Endothelial cell of umbilical vein (primary cell): ENCODE measurements at regions not wholly inside any gene's neighbourhood (a gene's known extent, or its start where the extent isn't known, plus 50 kb on each side); places are given as distances from the start of the nearest gene placed in this dataset.

Experiments
- BruUV-seq: library from RNA; stranded (reverse); fragments of 400-500 nt; replicated peaks from 2 replicates; lab custom pipeline; 2021; lab: Mats Ljungman, UMichigan
- CTCF ChIA-PET: fragments of 300-600, 350-600 bp; sonication (Branson Sonifier 250); formaldehyde crosslinking; loops from one replicate; lab custom pipeline; 2021; ENCODE audit warnings: antibody characterized with exemption, inconsistent platforms; lab: Charles Lee
- POLR2A ChIA-PET: fragments of 300-600, 350-600 bp; sonication (Branson Sonifier 250); formaldehyde crosslinking; loops from one replicate; lab custom pipeline; 2021; ENCODE audit warnings: antibody characterized with exemption, inconsistent platforms; lab: Charles Lee
- DNase-seq: peaks from one replicate; pipeline ENCODE4 v3.0.0-alpha.2; 2011; ENCODE audit warnings: low read depth, low spot score
- FAIRE-seq: peaks from 2 replicates; lab custom pipeline; 2011; peaks lifted over from hg19 to GRCh38; lab: Jason Lieb, UNC
- H2AFZ ChIP-seq: 2 replicates; pipeline ENCODE4 v1.6.0; 2012; ENCODE audit warnings: low read depth, low read length, control low read depth, inconsistent platforms
- H3K27ac ChIP-seq: 2 replicates; pipeline ENCODE4 v1.5.1; 2011; ENCODE audit warnings: low read depth, mild to moderate bottlenecking, control low read depth, low read length, moderate library complexity; ENCODE audit not compliant: insufficient read depth
- H3K27me3 ChIP-seq, 2 experiments: 2 replicates each; pipeline versions ENCODE4 v1.6.0 to v1.6.1; 2011; ENCODE audit warnings: low read length in 2 of 2, mixed read lengths in 1 of 2; ENCODE audit not compliant: control insufficient read depth in 2 of 2, insufficient read depth in 2 of 2
- H3K36me3 ChIP-seq, 2 experiments: 2 replicates in 1 of 2; 3 replicates in 1 of 2; pipeline ENCODE4 v1.5.1; 2011; ENCODE audit warnings: low read length in 2 of 2, mild to moderate bottlenecking in 1 of 2, moderate library complexity in 1 of 2; ENCODE audit not compliant: control insufficient read depth in 2 of 2, insufficient read depth in 2 of 2; ENCODE audit errors: extremely low read depth in 1 of 2
- H3K4me1 ChIP-seq: 3 replicates; pipeline ENCODE4 v1.5.1; 2011; ENCODE audit warnings: mild to moderate bottlenecking, low read length; ENCODE audit not compliant: control insufficient read depth, insufficient read depth; ENCODE audit errors: extremely low read depth
- H3K4me2 ChIP-seq: 2 replicates; pipeline ENCODE4 v1.6.1; 2011; ENCODE audit warnings: low read length, control low read depth, mixed read lengths; ENCODE audit not compliant: insufficient read depth
- H3K4me3 ChIP-seq, 3 experiments: fragments of 200-600 bp in 1 of 3; sonication (generic), shearing (Covaris generic) in 1 of 3; replicated peaks in 1 of 3; 2 replicates each; pipeline ENCODE4 v1.5.1; 2011 to 2016; ENCODE audit warnings: control low read depth in 3 of 3, low read length in 3 of 3, mild to moderate bottlenecking in 2 of 3, inconsistent platforms in 1 of 3, low read depth in 1 of 3, moderate library complexity in 1 of 3; ENCODE audit not compliant: insufficient read depth in 1 of 3
- H3K79me2 ChIP-seq: 2 replicates; pipeline ENCODE4 v1.6.0; 2012; ENCODE audit warnings: low read length, inconsistent platforms; ENCODE audit not compliant: control insufficient read depth, insufficient read depth
- H3K9ac ChIP-seq: replicated peaks from 2 replicates; pipeline ENCODE3; 2011; ENCODE audit warnings: low read length, control low read depth; ENCODE audit not compliant: insufficient read depth; ENCODE audit errors: extremely low read depth
- H3K9me1 ChIP-seq: replicated peaks from 3 replicates; pipeline ENCODE4 v1.6.0; 2011; ENCODE audit warnings: mild to moderate bottlenecking, low read length; ENCODE audit not compliant: control insufficient read depth, insufficient read depth; ENCODE audit errors: extremely low read depth
- H3K9me3 ChIP-seq: replicated peaks from 2 replicates; pipeline ENCODE4 v1.5.1; 2012; ENCODE audit warnings: low read length, inconsistent platforms; ENCODE audit not compliant: control insufficient read depth, insufficient read depth
- H4K20me1 ChIP-seq: replicated peaks from 2 replicates; pipeline ENCODE3; 2011; ENCODE audit warnings: mild to moderate bottlenecking, low read length; ENCODE audit not compliant: control insufficient read depth, insufficient read depth; ENCODE audit errors: extremely low read depth
- EZH2 ChIP-seq: IDR thresholded peaks from 2 replicates; pipeline ENCODE4 v1.6.1; 2012; ENCODE audit warnings: borderline replicate concordance, low read depth, mild to moderate bottlenecking, moderate library complexity, low read length, inconsistent platforms; ENCODE audit not compliant: severe bottlenecking
- FOS ChIP-seq: IDR thresholded peaks from 2 replicates; pipeline ENCODE4 v1.6.1; 2011; ENCODE audit warnings: mild to moderate bottlenecking, low read length, moderate library complexity, borderline replicate concordance; ENCODE audit not compliant: insufficient read depth
- GATA2 ChIP-seq: IDR thresholded peaks from 2 replicates; pipeline ENCODE4 v1.7.0; 2011; ENCODE audit warnings: low read depth, mild to moderate bottlenecking, moderate library complexity, mixed read lengths, low read length; ENCODE audit not compliant: insufficient read length, insufficient read depth
- JUN ChIP-seq: IDR thresholded peaks from 2 replicates; pipeline ENCODE4 v1.6.1; 2011; ENCODE audit warnings: borderline replicate concordance, low read depth; ENCODE audit not compliant: insufficient read length, insufficient read depth
- MYC ChIP-seq: IDR thresholded peaks from one replicate; pipeline ENCODE4 v1.6.1; 2011; ENCODE audit warnings: mild to moderate bottlenecking, low read depth, low read length
- POLR2A ChIP-seq: IDR thresholded peaks from 2 replicates; pipeline ENCODE4 v1.6.1; 2012; ENCODE audit warnings: low read depth, mild to moderate bottlenecking, control low read depth, low read length
- POLR2AphosphoS5 ChIP-seq: IDR thresholded peaks from 2 replicates; pipeline ENCODE4 v1.6.1; 2012; ENCODE audit warnings: low read depth, mild to moderate bottlenecking, control low read depth, low read length, moderate library complexity; ENCODE audit not compliant: insufficient read depth
- dilution Hi-C: fragments of 300-500 bp; cut with MboI; formaldehyde crosslinking; loops from one replicate; pipeline ENCODE4 v1.15.0; 2019; ENCODE audit warnings: low sequenced_read_pairs; ENCODE audit not compliant: extremely low pct_ligation_motif_present
- intact Hi-C: fragments of 100-400 bp; cut with micrococcal nuclease; formaldehyde crosslinking; loops from one replicate; pipeline ENCODE4 v1.10.0; 2022
- TF ChIP-seq, protein P1 (sequence below): IDR thresholded peaks from 2 replicates; pipeline ENCODE4 v1.6.1; 2011; ENCODE audit not compliant: insufficient read depth, insufficient read length
- TF ChIP-seq, protein P2 (sequence below), 2 donors: IDR thresholded peaks; 1 replicate in 1 of 2; 2 replicates in 1 of 2; pipeline ENCODE4 v1.5.1; 2011; ENCODE audit warnings: low read length in 2 of 2, mild to moderate bottlenecking in 2 of 2, moderate library complexity in 2 of 2, control low read depth in 1 of 2, inconsistent platforms in 1 of 2, low read depth in 1 of 2; ENCODE audit not compliant: insufficient read depth in 1 of 2; ENCODE audit errors: extremely low read depth in 1 of 2

DNA sequence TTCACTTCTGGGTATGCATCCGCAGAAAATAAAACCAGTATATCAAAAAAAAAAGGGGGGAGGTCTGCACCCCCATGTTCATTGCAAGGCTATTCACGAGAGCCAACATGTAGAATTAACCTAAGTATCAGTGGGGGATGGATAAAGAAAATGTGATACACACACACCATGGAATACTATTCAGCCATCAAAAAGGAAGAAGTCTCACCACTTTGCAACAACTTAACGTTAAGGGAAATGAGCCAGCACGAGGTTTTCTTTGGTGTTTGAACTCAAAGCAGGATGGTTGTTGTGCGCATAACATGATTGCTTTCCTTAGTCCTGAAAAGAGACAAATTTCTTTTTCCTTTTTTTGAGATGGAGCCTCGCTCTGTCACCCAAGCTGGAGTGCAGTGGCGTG lies 222.7 kb downstream of the SHOX start:
- dilution Hi-C loops: no loop called here
- CTCF ChIA-PET: no interaction called here
- no TSS peak for BruUV-seq

More for the DNA sequence above, 222.7 kb downstream of the SHOX start:
- Histone ChIP-seq H3K79me2 (no peaks in the 10 kb centered on the region), H3K9ac (no peak overlapping the region), H3K9me1 (no peaks in the 10 kb centered on the region), H3K36me3 (no peaks in the 10 kb centered on the region), H3K4me3 (no peak overlapping the region), H3K27me3 (no peaks in the 10 kb centered on the region), H3K9me3 (no peaks in the 10 kb centered on the region), H3K4me1 (no peaks in the 10 kb centered on the region), H3K4me2 (no peak overlapping the region), H3K27ac (no peak overlapping the region), H4K20me1 (no peaks in the 10 kb centered on the region), H2AFZ (no peak overlapping the region)
- FAIRE-seq (no peak), DNase-seq (no peak)
- TF ChIP-seq MYC: no peak
- no peak for TF ChIP-seq FOS
- no peak for TF ChIP-seq GATA2
- no peak for TF ChIP-seq JUN
- no peak for TF ChIP-seq EZH2
- TF ChIP-seq, protein P1, sequence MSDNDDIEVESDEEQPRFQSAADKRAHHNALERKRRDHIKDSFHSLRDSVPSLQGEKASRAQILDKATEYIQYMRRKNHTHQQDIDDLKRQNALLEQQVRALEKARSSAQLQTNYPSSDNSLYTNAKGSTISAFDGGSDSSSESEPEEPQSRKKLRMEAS: no peak
- TF ChIP-seq, protein P2, sequence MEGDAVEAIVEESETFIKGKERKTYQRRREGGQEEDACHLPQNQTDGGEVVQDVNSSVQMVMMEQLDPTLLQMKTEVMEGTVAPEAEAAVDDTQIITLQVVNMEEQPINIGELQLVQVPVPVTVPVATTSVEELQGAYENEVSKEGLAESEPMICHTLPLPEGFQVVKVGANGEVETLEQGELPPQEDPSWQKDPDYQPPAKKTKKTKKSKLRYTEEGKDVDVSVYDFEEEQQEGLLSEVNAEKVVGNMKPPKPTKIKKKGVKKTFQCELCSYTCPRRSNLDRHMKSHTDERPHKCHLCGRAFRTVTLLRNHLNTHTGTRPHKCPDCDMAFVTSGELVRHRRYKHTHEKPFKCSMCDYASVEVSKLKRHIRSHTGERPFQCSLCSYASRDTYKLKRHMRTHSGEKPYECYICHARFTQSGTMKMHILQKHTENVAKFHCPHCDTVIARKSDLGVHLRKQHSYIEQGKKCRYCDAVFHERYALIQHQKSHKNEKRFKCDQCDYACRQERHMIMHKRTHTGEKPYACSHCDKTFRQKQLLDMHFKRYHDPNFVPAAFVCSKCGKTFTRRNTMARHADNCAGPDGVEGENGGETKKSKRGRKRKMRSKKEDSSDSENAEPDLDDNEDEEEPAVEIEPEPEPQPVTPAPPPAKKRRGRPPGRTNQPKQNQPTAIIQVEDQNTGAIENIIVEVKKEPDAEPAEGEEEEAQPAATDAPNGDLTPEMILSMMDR (IDR thresholded peaks at IDR 0.05; ENCODE audit: extremely low read depth in 1 of 2, insufficient read depth in 1 of 2, low read depth in 1 of 2, low read length in 2 of 2): no peak
- no peak for TF ChIP-seq POLR2A
- no peak for TF ChIP-seq POLR2AphosphoS5
- POLR2A ChIA-PET: no interaction called here
- intact Hi-C loops: no loop called here
